Dendritic cell treated with granulocyte-macrophage colony-stimulating factor and Interleukin-4, amounts not matched to agents 40 ng/mL and 50 ng/mL, for 4 days (primary cell): ENCODE measurements at regions not wholly inside any gene's neighbourhood (a gene's known extent, or its start where the extent isn't known, plus 50 kb on each side); places are given as distances from the start of the nearest gene placed in this dataset.
"Not testable (repeated sequence)": the region's sequence is repeated elsewhere in the genome, so short reads cannot be mapped to it uniquely, and the experiment has no call there.

Experiments used
- H3K27ac Mint-ChIP-seq: one replicate; pipeline ENCODE4 v1.8.0; 2022; ENCODE audit warnings: mild to moderate bottlenecking, mixed read lengths
- H3K27me3 Mint-ChIP-seq: one replicate; pipeline ENCODE4 v1.8.0; 2022; ENCODE audit warnings: mild to moderate bottlenecking, mixed read lengths
- H3K36me3 Mint-ChIP-seq: one replicate; pipeline ENCODE4 v1.8.0; 2022; ENCODE audit warnings: low read depth, mixed read lengths
- H3K4me1 Mint-ChIP-seq: one replicate; pipeline ENCODE4 v1.8.0; 2022; ENCODE audit warnings: low read depth, mixed read lengths
- H3K4me3 Mint-ChIP-seq: one replicate; pipeline ENCODE4 v1.8.0; 2022; ENCODE audit warnings: mild to moderate bottlenecking, moderate library complexity, mixed read lengths
- H3K9me3 Mint-ChIP-seq: one replicate; pipeline ENCODE4 v1.8.0; 2022; ENCODE audit warnings: mixed read lengths
- intact Hi-C: fragments of 100-400 bp; cut with micrococcal nuclease; formaldehyde crosslinking; loops from one replicate; pipeline ENCODE4 v1.15.0; 2022

DNA sequence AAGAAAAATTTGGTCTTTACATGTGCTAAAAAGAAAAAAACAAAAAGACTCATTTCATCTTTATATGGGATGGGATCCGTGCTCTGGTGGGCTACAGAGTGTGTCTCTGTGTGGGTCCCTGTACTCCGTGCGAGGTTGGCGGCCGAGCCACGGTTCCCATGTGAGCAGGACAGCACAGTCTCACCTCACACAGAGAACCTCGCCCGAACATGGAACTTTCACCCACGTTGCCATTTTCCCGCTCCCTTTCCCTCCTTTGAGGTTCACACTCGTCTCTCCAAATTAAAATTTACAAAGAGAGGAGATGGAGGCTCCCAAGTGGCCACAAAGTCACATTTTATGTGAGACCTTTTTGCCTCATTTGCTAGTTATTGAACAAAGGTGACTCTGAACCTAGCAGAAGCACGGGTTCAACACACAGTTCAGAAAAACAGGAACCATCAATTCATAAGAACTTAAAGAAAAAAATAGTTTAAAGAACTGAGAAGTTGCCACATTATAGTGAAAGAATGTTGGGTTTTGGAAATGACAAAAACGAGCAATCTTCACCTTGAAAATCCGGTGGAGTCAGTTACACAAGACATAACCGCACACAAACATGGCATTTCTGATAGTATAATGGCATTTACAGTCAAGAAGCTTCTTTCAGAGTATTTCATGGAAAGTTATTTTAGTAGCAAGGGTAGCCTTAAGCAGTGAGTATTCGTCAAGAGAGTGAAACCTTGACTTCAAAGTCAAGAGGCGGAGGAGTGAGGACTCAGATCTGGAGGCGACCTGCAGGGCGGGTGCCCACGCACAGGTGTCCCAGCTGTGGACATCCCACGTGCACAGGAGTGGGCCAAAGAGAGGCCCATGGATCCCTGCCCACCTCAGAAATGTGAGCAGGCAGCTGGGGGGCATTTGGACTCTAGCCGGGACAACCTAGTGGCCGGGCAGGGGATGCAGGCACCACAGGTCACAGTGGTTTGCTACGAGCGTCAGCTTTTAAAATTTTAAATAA lies 277.2 kb upstream of the PLGLB2 start:
- H3K36me3 Mint-ChIP-seq, intact Hi-C loops, H3K27me3 Mint-ChIP-seq, H3K9me3 Mint-ChIP-seq: not testable (repeated sequence)
- Mint-ChIP-seq H3K4me3 (peak overlapping the region; percentile 57), H3K4me1 (peaks cover 31% of the 10 kb centered on the region), H3K27ac (peak overlapping the region; percentile 84)

DNA sequence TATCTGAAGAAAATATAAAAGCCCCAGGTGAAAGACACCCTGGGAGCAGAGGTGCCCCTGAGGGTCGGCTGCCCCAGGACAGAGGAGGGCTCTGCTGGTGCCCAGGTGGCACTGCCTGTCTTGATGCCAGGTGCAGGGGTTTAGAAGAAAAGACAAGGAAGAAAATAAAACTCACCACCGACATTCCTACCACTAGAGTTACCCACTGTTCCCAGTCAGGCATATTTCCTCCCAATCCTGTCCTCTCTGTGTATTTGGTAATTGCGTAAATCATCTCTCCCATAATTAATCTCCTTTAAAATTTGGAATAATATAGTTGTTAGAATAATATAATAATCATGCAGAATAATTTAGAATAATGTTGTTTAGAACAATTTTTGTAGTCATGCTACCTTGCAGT lies 276.4 kb upstream of the PLGLB2 start:
- H3K9me3 Mint-ChIP-seq, H3K36me3 Mint-ChIP-seq, H3K4me3 Mint-ChIP-seq, H3K27me3 Mint-ChIP-seq, intact Hi-C loops: not testable (repeated sequence)
- Mint-ChIP-seq H3K4me1 (peaks cover 32% of the 10 kb centered on the region), H3K27ac (peak overlapping the region; percentile 83)

- H3K27me3 Mint-ChIP-seq, H3K4me1 Mint-ChIP-seq, H3K36me3 Mint-ChIP-seq, H3K27ac Mint-ChIP-seq, H3K9me3 Mint-ChIP-seq, intact Hi-C loops, H3K4me3 Mint-ChIP-seq: not testable (repeated sequence)
These were observed 271.5 kb upstream of the PLGLB2 start for GRCh38 chr2:87476223-87476872.

DNA sequence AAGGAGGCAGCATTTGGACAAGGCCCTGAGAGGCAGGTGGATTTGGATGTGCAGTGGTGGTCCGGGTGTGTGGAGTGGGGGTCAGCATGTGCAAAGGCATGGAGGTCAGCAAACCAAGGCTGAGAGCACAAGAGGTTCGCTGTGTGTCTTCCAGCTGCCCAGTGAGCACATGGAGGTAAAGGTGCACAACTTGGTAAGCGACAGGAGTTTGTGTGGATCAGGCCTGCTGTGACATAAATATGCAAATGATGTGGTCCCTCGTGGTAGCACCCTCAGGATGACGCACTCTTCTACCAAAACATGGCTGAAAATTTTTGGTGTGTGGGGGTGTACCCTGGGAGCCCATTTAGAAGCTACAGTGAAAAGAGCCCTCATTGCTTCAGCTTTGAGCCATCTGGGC lies 271.0 kb upstream of the PLGLB2 start:
- H3K4me3 Mint-ChIP-seq, intact Hi-C loops, H3K9me3 Mint-ChIP-seq: not testable (repeated sequence)

DNA sequence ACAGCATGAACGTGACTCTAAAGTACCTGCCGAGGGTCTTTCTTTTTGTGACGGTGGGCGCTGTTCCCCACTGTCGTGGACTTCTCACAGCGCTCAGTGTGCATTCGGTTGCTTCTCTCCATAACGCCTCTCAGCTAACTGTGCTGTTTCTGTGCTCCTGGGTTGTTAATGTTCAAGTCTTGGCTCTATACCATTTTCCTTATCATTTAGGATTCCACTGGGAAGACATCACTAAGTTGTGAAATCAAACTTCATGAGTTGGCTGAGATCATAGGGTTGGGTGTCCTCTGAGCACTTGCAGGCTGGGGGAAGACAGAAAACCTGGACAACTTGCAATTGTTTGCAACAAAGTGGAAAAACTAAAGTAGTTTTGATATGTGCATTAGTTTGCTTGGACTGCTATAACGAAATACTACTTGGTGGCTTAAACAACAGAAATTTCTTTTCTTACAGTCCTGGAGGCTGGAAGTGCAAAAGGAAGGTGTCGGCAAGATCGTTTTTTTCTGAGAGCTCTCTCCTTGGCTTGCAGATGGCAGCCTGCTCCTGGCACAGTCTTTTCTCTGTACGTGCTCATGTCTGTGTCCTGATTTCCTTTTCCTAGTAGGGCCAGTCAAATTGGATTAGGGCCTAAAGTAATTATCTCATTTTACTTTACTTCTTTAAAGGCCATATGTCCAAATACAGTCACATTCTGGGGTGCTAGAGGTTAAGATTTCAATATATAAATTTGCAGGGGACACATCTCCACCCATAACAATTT lies 270.0 kb upstream of the PLGLB2 start:
- H3K9me3 Mint-ChIP-seq, H3K4me3 Mint-ChIP-seq, H3K27ac Mint-ChIP-seq, H3K27me3 Mint-ChIP-seq, H3K36me3 Mint-ChIP-seq, intact Hi-C loops: not testable (repeated sequence)
- H3K4me1 Mint-ChIP-seq, result peaks cover 13% of the 10 kb centered on the region

More for the DNA sequence above, 271.0 kb upstream of the PLGLB2 start:
- not testable (repeated sequence) for H3K4me1 Mint-ChIP-seq, H3K36me3 Mint-ChIP-seq, H3K27ac Mint-ChIP-seq, H3K27me3 Mint-ChIP-seq

DNA sequence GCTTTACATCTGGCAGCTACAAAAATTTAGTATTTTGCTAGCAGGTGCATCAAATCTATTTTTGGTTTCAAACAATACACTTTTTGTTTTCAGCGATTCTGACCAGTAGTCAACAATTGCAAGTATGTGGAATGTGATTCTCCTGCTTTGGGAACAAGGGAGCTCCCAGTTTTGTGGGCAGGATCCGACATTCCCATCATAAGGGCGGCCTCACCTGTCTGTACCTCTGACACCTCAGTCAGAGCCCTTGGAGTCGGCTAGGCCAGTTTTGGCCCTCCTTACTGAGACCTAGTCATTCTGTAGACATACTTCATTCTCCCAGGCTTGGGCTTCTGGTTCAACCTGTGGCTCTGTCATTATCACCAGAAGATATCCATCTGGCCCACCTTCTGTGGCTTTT lies 269.0 kb upstream of the PLGLB2 start:
- H3K27me3 Mint-ChIP-seq, intact Hi-C loops, H3K27ac Mint-ChIP-seq, H3K4me3 Mint-ChIP-seq, H3K9me3 Mint-ChIP-seq, H3K36me3 Mint-ChIP-seq: not testable (repeated sequence)
- H3K4me1 Mint-ChIP-seq, result peaks cover 19% of the 10 kb centered on the region

DNA sequence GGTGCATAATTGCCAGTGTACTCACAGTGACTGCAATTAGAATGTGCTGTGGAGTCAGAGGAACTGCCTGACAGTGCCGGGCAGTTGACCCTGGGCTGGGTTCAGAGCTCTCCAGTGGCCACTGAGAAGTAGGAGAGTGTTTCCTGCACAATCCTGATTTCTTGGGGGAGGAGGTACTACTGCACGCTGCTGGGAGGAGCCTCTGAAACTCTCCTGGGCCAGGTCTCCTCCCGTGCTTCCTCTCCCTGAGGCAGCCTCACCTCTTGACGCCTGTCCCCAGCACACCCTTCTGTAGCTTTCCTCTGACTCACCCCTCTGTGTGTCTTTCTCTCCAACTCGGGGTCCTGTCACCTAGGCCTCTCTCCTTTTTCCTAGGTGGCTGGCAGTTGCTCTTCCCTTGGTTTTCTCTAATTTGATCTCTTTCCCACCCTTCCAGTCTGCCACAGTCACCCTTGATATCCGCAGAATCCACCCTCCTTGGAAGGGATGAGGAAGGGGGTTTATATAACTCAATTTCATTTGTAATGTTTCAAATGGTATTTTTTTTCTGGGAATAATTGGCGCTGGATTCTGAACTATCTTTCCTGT lies 264.7 kb upstream of the PLGLB2 start:
- H3K27me3 Mint-ChIP-seq, H3K27ac Mint-ChIP-seq, intact Hi-C loops, H3K36me3 Mint-ChIP-seq, H3K9me3 Mint-ChIP-seq, H3K4me3 Mint-ChIP-seq: not testable (repeated sequence)
- peaks cover 11% of the 10 kb centered on the region for H3K4me1 Mint-ChIP-seq

GRCh38 chr2:87484363-87484762 lies 263.5 kb upstream of the PLGLB2 start:
- H3K4me3 Mint-ChIP-seq, H3K27ac Mint-ChIP-seq, intact Hi-C loops, H3K36me3 Mint-ChIP-seq, H3K9me3 Mint-ChIP-seq, H3K27me3 Mint-ChIP-seq: not testable (repeated sequence)
- peaks cover 16% of the 10 kb centered on the region for H3K4me1 Mint-ChIP-seq

DNA sequence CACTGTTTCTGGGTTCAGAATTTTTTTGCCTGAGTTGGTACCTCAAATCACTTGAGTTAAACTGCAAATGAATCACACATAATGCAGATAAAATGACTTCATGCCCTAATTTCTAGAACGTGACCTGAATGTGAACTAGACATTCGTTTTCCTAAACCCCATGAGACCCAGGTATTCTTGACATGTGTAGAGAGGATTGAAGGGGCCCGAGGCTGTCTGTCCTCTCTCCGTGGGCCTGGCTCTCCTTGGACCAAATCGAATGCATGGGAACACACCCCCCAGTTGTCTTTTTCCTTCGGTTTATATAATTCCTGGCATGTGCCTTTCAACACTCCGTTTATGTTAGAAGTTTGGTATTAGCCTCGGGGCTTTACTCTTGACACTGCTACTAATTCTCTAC lies 262.4 kb upstream of the PLGLB2 start:
- H3K27ac Mint-ChIP-seq, H3K27me3 Mint-ChIP-seq, H3K36me3 Mint-ChIP-seq, intact Hi-C loops, H3K9me3 Mint-ChIP-seq, H3K4me3 Mint-ChIP-seq: not testable (repeated sequence)
- H3K4me1 Mint-ChIP-seq, result peaks cover 16% of the 10 kb centered on the region

DNA sequence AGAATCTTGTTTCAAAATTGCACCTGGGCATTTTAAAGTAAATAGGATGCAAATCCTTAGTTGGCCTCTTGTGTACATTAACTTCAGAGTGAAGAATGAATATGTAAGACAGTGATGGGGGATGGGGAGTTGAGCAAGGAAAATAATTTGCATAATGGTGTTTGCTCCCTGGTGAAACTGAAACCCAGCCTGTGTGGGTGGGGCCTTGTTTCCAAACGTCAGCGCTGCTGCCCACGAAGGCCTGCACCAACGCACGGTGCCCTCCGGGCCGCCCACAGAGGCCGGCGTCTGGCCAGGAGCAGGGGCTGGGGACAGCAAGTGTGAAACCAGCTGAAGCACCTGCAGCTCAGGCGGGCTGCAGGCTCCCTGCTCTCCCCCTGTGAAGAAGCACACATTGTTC lies 262.0 kb upstream of the PLGLB2 start:
- peaks cover 16% of the 10 kb centered on the region for H3K4me1 Mint-ChIP-seq
- H3K4me3 Mint-ChIP-seq, H3K27ac Mint-ChIP-seq, H3K27me3 Mint-ChIP-seq, H3K36me3 Mint-ChIP-seq, H3K9me3 Mint-ChIP-seq, intact Hi-C loops: not testable (repeated sequence)

DNA sequence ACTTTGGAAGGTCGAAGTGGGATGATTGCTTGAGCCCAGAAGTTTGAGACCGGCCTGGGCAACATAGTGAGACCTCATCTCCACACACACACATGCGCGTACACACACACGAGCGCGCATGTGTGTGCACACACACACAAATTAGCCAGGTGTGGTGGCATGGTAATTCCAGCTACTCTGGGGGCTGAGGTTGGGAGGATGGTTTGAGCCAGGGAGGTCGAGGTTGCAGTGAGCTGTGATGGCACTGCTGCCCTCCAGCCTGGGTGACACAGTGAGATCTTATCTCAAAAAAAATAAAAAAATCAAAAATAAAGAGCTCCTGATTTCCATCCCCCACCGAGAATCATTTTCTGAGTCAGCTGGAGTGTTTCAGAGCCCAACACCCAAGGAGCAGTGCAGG lies 261.5 kb upstream of the PLGLB2 start:
- H3K27ac Mint-ChIP-seq, result not testable (repeated sequence)
- H3K4me1 Mint-ChIP-seq, result peaks cover 16% of the 10 kb centered on the region

GRCh38 chr2:87488021-87488420 lies 259.9 kb upstream of the PLGLB2 start:
- H3K4me1 Mint-ChIP-seq, H3K36me3 Mint-ChIP-seq, H3K27me3 Mint-ChIP-seq, H3K4me3 Mint-ChIP-seq, intact Hi-C loops, H3K9me3 Mint-ChIP-seq, H3K27ac Mint-ChIP-seq: not testable (repeated sequence)

More for the DNA sequence above, 261.5 kb upstream of the PLGLB2 start:
- H3K36me3 Mint-ChIP-seq, H3K9me3 Mint-ChIP-seq, intact Hi-C loops, H3K27me3 Mint-ChIP-seq: not testable (repeated sequence)
- H3K4me3 Mint-ChIP-seq, result peak overlapping the region; percentile 4

DNA sequence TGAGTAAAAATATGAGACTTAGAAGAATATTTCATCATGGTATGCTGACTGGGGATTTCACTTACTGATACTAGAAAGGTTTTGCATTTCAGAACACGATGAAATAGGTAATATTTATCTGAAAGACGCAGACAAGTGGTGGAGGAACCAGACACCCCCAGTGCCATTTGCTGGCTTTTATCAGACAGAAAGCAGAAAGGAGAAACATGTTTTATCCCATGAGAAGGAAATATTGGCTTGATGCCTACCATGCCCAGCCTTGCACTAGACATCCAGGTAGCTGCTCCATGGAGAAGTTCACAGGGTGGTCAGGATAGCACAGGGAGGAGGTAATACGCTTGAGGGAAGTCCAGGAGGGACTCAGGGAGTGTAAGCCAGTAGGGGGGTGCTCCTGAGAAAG lies 258.9 kb upstream of the PLGLB2 start:
- H3K9me3 Mint-ChIP-seq, H3K4me3 Mint-ChIP-seq, H3K36me3 Mint-ChIP-seq, intact Hi-C loops, H3K4me1 Mint-ChIP-seq, H3K27me3 Mint-ChIP-seq: not testable (repeated sequence)
- peak overlapping the region; percentile 26 for H3K27ac Mint-ChIP-seq

DNA sequence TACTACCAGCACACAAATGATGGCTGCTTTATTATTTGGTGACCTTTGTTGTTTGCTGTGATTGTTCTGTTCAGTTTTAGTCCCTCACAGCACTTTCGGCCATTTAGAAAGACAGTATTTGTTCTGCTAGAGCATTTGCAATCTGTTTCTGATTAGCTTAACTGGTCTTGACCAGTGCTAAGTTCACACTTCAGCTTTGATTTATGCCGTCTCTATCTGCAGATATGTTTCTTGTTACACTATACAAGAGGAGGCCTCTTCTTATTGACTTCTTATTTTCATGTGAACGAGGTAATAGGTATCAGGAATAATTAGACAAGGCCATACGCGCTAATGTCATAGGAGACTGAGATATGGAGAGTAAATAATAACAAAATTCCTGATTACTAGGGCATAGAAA lies 253.0 kb upstream of the PLGLB2 start:
- H3K27me3 Mint-ChIP-seq, H3K9me3 Mint-ChIP-seq, H3K27ac Mint-ChIP-seq, intact Hi-C loops, H3K4me1 Mint-ChIP-seq, H3K4me3 Mint-ChIP-seq, H3K36me3 Mint-ChIP-seq: not testable (repeated sequence)
